GM18508 (cell line): ENCODE measurements at regions not wholly inside any gene's neighbourhood (a gene's known extent, or its start where the extent isn't known, plus 50 kb on each side); places are given as distances from the start of the nearest gene placed in this dataset.

Experiments used
- ATAC-seq: cut with Tn5 transposase; IDR thresholded peaks from one replicate; pipeline ENCODE4 v1.9.1; 2021; ENCODE audit warnings: moderate number of reproducible peaks; ENCODE audit not compliant: insufficient read depth, unreplicated experiment

DNA sequence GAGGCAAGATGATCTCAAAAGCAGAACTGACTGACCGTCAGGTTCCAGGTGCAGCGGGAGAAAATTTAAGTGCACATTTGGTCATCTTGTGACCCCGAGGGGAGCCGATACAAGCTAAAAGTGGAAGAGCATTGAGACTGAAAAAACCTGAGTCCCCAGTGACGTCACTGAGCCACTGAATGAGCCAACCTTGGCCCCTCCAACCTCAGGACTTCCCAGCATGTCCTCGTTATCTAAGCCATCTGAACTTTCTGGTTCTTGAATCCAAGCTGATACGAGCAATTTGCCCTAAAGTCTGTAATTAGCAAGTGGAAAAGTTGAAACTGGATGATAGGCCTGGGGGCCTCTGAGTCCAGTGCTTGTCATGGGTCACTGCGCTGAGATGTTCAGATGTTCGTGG lies 51.1 kb upstream of the ISX start:
- no peak for ATAC-seq
